ENCODE measurements at regions not wholly inside any gene's neighbourhood (a gene's known extent, or its start where the extent isn't known, plus 50 kb on each side); places are given as distances from the start of the nearest gene placed in this dataset.

DNA sequence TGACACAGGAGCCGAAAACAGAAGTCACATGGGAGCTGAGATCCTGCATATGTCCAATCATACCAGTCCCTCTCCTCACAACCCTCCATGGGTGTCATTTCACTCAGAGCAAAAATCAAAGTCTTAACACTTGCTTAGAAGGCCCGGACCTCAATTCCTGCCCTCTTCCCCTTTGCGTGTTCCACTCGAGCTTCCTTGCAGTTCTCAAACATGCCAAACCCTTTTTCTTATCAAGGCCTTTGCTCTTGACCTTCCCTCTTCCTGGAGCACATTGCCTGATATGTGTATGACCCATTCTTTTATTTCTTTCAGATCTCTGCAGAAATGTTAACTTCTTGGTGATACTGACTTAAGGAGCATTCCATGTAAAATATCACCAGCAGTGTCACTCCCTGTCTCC is 87.0 kb upstream of the USP38 start:
- no peak overlapping the region for H3K4me3 ChIP-seq (ENCODE audit: low read depth, low read length)
- no peak for DNase-seq (ENCODE audit: low read depth)
- TF ChIP-seq, protein P1, sequence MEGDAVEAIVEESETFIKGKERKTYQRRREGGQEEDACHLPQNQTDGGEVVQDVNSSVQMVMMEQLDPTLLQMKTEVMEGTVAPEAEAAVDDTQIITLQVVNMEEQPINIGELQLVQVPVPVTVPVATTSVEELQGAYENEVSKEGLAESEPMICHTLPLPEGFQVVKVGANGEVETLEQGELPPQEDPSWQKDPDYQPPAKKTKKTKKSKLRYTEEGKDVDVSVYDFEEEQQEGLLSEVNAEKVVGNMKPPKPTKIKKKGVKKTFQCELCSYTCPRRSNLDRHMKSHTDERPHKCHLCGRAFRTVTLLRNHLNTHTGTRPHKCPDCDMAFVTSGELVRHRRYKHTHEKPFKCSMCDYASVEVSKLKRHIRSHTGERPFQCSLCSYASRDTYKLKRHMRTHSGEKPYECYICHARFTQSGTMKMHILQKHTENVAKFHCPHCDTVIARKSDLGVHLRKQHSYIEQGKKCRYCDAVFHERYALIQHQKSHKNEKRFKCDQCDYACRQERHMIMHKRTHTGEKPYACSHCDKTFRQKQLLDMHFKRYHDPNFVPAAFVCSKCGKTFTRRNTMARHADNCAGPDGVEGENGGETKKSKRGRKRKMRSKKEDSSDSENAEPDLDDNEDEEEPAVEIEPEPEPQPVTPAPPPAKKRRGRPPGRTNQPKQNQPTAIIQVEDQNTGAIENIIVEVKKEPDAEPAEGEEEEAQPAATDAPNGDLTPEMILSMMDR (conservative IDR thresholded peaks at IDR 0.05; ENCODE audit: low read depth, low read length), result no peak

DNA sequence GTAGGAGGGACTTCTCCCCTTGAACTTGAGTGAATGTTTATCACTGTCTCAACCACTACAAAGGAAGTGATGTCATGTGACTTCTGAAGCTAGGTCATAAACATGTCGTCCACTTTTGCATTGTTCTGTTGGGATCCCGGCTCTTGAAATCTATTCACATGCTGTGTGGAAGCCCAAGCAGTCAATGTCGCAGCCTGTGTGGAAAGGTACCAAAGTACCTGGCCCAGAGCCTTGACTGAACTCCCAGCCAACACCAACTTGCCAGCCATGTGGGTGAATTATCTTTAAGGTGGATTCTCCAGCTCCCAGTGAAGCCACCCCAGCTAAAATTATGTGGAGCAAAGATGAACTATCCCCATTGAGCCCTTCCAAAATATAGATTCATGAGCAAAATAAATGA is 85.0 kb upstream of the USP38 start:
- H3K4me3 ChIP-seq (ENCODE audit: low read depth, low read length), result no peak overlapping the region
- no peak for DNase-seq (ENCODE audit: low read depth)
- TF ChIP-seq, protein P1 (conservative IDR thresholded peaks at IDR 0.05; ENCODE audit: low read depth, low read length), result no peak

DNA sequence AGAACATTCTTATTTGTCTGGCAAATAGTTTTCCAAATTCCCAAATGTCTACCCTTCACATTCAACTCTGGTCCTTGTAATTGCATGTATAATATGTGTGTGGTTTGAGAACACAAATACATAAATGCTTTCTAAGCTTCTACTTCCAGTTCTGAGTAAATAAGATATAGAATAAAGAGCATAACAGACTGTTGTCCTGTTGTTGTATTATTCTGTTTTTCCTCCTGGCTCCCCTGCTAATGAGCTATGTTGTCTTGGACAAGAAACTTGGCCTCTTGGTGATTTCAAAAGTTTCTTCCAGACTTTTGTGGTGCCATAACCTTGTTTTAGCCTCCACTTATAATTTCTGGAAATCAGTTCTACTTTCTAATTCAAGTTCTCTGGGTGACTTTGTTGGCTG is 75.3 kb upstream of the USP38 start:
- TF ChIP-seq, protein P1 (conservative IDR thresholded peaks at IDR 0.05; ENCODE audit: low read depth, low read length), result no peak
- DNase-seq (ENCODE audit: low read depth), result no peak
- no peak overlapping the region for H3K4me3 ChIP-seq (ENCODE audit: low read depth, low read length)

DNA sequence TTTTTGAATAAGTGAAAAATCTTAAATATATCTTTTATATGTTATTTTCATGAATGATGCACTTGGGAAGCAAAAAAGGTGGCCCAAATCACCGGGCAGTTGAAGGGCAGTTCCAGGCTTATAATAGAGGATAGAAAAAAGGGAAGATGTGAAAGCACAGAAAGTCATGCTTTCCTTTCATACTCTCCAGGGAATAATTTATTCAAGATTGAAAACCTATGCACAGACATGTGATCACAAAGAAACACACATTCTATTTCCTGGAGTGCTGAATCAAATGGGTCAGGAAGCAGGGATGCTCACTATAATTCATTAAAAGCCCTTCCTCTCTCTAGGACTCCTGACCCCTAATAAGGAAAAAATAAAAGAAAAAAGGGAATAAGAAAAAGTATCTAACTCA is 66.1 kb upstream of the USP38 start:
- no peak for DNase-seq (ENCODE audit: low read depth)
- no peak overlapping the region for H3K4me3 ChIP-seq (ENCODE audit: low read depth, low read length)
- TF ChIP-seq, protein P1 (conservative IDR thresholded peaks at IDR 0.05; ENCODE audit: low read depth, low read length), result no peak

DNA sequence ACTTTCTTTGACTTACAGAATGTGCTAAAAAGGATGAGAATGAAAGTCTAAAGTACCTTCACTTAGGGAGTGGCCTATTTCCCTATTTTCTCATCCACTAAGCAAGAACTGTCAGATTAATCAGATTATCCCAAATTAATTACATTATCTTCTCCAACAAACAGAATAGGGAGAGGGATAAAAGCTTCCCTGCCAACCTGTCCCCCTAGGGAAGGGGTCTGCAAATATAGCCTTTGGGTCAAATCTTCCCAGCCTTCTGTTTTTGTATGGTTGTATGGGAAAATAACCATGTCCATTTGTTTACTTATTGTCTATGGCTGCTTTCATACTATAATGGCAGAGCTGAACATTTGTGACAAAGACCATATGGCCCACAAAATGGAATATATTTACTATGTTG is 57.1 kb upstream of the USP38 start:
- no peak for DNase-seq (ENCODE audit: low read depth)
- no peak overlapping the region for H3K4me3 ChIP-seq (ENCODE audit: low read depth, low read length)
- TF ChIP-seq, protein P1 (conservative IDR thresholded peaks at IDR 0.05; ENCODE audit: low read depth, low read length), result no peak

DNA sequence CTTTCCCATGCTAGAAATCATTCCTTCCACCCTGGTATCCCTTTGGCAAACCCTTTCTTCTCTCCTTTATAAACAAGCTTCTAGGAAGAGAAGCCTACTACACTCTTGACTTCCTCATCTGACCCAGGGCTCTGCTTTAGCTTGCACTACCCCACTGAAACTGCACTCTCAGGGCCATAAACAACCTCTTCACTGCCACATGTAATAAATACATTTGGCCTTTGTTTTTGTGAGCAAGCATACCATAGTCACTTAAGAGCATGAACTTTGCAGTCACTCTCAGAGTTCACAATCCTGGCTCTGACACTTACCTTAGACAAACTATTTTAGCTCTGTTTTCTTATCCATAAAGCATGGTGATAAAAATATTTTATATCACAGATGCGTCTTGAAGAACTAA is 50.7 kb upstream of the USP38 start:
- DNase-seq (ENCODE audit: low read depth), result no peak
- H3K4me3 ChIP-seq (ENCODE audit: low read depth, low read length), result no peak overlapping the region
- TF ChIP-seq, protein P1 (conservative IDR thresholded peaks at IDR 0.05; ENCODE audit: low read depth, low read length), result no peak
